ENCODE measurements at regions not wholly inside any gene's neighbourhood (a gene's known extent, or its start where the extent isn't known, plus 50 kb on each side); places are given as distances from the start of the nearest gene placed in this dataset.
"Not testable (repeated sequence)": the region's sequence is repeated elsewhere in the genome, so short reads cannot be mapped to it uniquely, and the experiment has no call there.

GRCh38 chrY:12212394-12212793 is 488.6 kb upstream of the USP9Y start:
- no peak for DNase-seq (ENCODE audit: low spot score)

- DNase-seq (ENCODE audit: low spot score), result no peak
Measured at GRCh38 chrY:12215564-12216022, 485.4 kb upstream of the USP9Y start.

DNA sequence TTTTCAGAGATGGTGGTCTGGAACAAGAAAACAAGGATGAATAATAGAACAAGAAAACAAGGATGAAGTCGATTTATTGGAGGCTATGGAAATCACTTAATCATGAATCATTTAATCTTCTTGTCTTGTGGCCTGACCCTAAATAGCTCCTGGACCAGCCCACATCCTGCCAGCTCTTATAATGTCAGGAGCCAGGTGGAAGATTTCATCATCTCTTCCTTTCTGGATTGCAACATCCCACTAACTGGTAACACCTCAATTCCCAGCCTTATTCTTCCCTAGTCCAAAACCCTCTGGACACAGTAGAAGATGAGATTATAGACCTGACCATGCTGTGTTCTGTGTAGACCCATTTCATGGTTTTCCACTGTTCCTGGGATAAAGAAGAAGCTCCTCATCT is 470.1 kb upstream of the USP9Y start:
- DNase-seq (ENCODE audit: low spot score), result no peak

DNA sequence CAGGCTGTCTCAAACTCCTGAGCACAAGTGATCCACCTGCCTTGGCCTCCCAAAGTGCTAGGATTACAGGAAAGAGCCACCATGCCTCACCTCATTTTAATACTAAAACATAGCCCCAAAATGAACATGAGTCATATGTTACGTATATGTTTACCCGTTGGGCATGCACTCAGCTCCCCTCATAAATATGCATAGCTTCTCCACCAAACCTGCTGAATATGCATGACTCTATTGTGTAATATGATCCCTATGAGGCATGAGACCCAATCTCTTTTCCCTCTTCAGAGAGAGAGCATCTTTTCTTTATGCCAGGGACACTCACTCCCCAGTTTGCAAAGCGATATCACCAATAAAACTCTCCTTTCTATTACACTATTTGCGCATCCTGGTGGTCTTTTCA is 464.6 kb upstream of the USP9Y start:
- DNase-seq (ENCODE audit: low spot score), result no peak

- DNase-seq (ENCODE audit: low spot score), result not testable (repeated sequence)
Measured at GRCh38 chrY:12240326-12240725, 460.7 kb upstream of the USP9Y start.

- no peak for DNase-seq (ENCODE audit: low spot score)
Measured at GRCh38 chrY:12244146-12244545, 456.9 kb upstream of the USP9Y start.

- DNase-seq (ENCODE audit: low spot score), result no peak
Measured at GRCh38 chrY:12253756-12254155, 447.3 kb upstream of the USP9Y start.

DNA sequence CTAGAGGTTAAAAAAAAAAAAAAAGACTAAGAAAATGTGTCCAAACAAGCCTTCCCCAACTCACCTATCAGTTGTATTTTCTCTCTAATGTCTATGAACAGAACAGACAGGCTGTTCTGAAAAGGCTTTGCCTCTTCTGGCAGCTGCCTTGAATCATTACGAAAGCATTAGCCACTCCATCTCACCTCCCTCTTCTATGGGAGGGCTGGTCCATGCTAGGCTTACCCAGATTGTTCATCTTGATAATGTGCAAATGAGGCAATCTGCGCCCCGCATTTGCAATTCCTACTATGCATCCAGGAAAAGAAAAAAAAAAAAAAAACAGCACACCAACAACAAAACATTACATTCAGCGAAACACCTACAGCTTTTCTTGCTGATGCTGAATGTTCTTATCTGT is 429.9 kb upstream of the USP9Y start:
- DNase-seq (ENCODE audit: low spot score), result no peak

- DNase-seq (ENCODE audit: low spot score), result no peak
Measured at GRCh38 chrY:12285608-12286007, 415.4 kb upstream of the USP9Y start.

- DNase-seq (ENCODE audit: low spot score), result no peak
Measured at GRCh38 chrY:12288919-12289318, 412.1 kb upstream of the USP9Y start.

DNA sequence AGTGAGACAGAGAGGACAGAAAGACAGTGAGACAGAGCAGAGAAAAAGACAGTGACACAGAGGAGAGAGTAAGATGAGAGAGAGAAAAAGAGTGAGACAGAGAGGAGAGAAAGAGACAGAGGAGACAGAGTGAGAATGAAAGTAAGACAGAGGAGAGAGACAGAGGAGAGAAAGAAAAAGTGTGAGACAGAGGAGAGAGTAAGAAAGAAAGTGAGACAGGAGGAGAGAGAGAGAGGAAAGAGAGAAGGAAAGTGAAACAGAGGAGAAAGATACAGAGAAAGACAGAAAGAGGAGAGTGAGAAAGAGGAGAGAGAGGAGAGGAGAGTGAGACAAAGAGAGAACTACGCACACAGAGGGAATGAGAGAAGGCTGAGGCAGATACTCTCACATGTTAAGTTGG is 411.6 kb upstream of the USP9Y start:
- no peak for DNase-seq (ENCODE audit: low spot score)

- DNase-seq (ENCODE audit: low spot score), result no peak
Measured at GRCh38 chrY:12292542-12292941, 408.5 kb upstream of the USP9Y start.

DNA sequence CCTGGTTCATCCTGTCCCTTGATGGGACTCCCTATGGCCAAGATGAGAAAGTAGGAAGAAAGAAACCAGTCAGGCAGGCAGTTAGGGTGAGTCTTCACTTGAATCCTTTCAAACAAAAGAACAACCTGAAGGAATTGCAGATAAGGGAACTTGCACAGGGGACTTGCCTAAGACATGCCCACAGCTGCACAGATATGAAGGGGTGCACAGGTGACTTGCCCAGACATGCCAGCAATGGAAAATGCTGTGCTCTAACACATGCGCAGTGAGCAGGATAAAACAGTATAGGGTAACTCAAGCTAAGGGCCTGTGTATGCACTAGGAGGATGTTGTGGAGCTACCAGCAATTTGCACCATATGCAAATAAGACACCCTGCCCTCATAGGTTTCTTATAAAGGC is 404.6 kb upstream of the USP9Y start:
- peak; percentile 5 for DNase-seq (ENCODE audit: low spot score)

- not testable (repeated sequence) for DNase-seq (ENCODE audit: low spot score)
Measured at GRCh38 chrY:12299796-12300195, 401.2 kb upstream of the USP9Y start.

GRCh38 chrY:12303464-12303863 is 397.6 kb upstream of the USP9Y start:
- no peak for DNase-seq (ENCODE audit: low spot score)

- DNase-seq (ENCODE audit: low spot score), result no peak
Measured at GRCh38 chrY:12305456-12305855, 395.6 kb upstream of the USP9Y start.

DNA sequence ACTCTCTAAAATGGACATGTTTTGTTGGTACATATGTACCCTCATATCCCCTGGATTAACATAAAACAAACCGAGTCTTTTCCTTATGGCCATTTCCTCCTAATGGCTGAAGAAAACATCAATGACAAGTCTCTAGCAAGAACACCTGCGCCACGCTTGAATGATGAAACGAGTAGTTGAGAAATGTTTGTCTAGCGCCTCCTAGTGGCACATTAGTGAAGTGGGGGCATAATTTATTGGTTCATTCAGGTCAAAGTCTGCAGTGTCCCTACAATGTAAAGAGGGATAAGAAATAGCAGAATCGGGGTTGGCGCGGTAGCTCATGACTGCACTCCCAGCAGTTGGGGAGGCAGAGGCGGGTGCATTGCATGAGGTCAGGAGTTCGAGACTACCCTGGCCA is 391.8 kb upstream of the USP9Y start:
- DNase-seq (ENCODE audit: low spot score), result no peak

GRCh38 chrY:12310832-12311231 is 390.2 kb upstream of the USP9Y start:
- DNase-seq (ENCODE audit: low spot score), result no peak

- DNase-seq (ENCODE audit: low spot score), result peak; percentile 56
Measured at GRCh38 chrY:12327751-12328150, 373.3 kb upstream of the USP9Y start.

- DNase-seq (ENCODE audit: low spot score), result not testable (repeated sequence)
Measured at GRCh38 chrY:12331917-12332316, 369.1 kb upstream of the USP9Y start.

GRCh38 chrY:12343211-12343610 is 357.8 kb upstream of the USP9Y start:
- no peak for DNase-seq (ENCODE audit: low spot score)

GRCh38 chrY:12348181-12348580 is 352.9 kb upstream of the USP9Y start:
- no peak for DNase-seq (ENCODE audit: low spot score)

DNA sequence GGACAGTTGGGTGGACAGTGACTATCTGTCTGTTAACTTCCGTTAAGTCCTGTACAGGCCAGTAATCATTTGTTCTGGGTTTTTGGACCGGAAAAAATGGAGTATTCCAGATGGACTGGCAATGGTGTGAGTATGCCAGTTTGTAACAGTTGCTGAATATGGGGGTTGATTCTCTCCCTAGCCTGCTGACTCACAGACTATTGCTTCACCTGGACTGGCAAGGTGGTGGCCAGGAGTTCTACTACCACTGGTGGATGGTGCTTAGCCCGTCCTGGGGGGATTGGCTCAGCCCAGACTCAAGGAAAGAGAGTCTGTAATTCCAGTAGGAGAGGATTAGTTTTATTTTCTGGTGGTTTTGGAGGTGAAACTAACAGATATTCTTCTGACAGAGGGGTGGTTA is 343.8 kb upstream of the USP9Y start:
- DNase-seq (ENCODE audit: low spot score), result no peak

DNA sequence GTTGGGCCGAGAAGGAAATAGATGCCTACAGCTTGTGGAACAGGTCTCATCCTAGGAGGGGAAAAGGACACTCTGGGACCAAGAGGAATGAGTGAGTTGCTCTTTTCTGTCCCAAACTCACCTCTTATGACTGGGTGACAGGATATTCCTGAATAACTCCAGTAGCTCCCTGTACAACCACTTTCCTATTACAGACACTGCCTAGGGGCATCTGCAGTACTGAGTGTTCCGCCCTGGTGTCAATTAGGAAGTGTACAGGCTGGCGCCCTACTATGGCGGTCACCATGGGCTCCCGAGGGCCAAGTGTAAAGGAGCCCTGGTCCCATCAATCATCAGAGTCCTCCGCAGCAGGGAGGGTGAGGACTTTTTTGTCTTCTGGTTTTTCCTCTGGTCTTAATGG is 343.4 kb upstream of the USP9Y start:
- no peak for DNase-seq (ENCODE audit: low spot score)

DNA sequence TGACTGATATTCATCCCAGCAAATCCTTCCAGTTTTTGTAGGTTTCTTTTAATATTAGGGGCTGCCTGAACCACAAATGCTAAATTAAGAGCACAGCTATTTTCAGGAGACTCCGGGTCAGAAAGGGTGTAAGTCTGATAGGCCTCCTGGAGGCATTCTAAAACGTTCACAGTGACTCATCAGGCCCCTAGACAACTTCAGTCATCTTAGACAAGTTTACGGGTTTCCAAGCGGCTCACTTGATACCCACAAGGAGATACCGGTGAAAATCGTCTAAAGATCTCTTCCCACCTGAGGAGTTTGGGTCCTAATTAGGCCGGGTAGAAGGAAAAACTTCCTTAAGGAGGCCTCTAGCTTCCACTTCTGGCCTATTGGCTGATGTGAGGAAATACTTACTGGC is 342.7 kb upstream of the USP9Y start:
- peak; percentile 22 for DNase-seq (ENCODE audit: low spot score)

All from umbilical cord (tissue), 1 donor.